Panc1 (cell line): ENCODE measurements at regions not wholly inside any gene's neighbourhood (a gene's known extent, or its start where the extent isn't known, plus 50 kb on each side); places are given as distances from the start of the nearest gene placed in this dataset.

Experiments used
- ATAC-seq: fragments of 200-7000 bp; cut with Tn5 transposase; 2 replicates; pipeline ENCODE4 v1.9.1; 2020; ENCODE audit warnings: mild to moderate bottlenecking, moderate library complexity
- BruUV-seq: library from RNA; stranded (reverse); fragments of 400-500 nt; replicated peaks from 2 replicates; lab custom pipeline; 2021; lab: Mats Ljungman, UMichigan
- CTCF ChIA-PET: fragments of 300-600 bp; sonication (Branson Sonifier 250); formaldehyde crosslinking; loops from one replicate; lab custom pipeline; 2022; ENCODE audit warnings: antibody characterized with exemption; lab: Charles Lee
- POLR2A ChIA-PET: fragments of 300-600 bp; sonication (Branson Sonifier 250); formaldehyde crosslinking; loops from one replicate; lab custom pipeline; 2022; ENCODE audit warnings: antibody characterized with exemption; lab: Charles Lee
- DNase-seq: peaks from one replicate; pipeline ENCODE4 v3.0.0-alpha.2; 2010; ENCODE audit warnings: low read depth, low spot score
- H3K27ac ChIP-seq: 2 replicates; pipeline ENCODE4 v1.5.1; 2011; ENCODE audit warnings: mild to moderate bottlenecking, low read length, inconsistent platforms
- H3K27me3 ChIP-seq: fragments of 200-500 bp; sonication (Bioruptor generic); 2 replicates; pipeline ENCODE4 v1.6.0; 2014; ENCODE audit warnings: low read length, inconsistent platforms; ENCODE audit not compliant: control insufficient read depth, insufficient read depth
- H3K36me3 ChIP-seq: fragments of 200-500 bp; sonication (Bioruptor generic); 2 replicates; pipeline ENCODE4 v1.5.1; 2014; ENCODE audit warnings: inconsistent platforms, mild to moderate bottlenecking, low read length, moderate library complexity; ENCODE audit not compliant: control insufficient read depth, insufficient read depth
- H3K4me1 ChIP-seq: 2 replicates; pipeline ENCODE4 v1.5.1; 2011; ENCODE audit warnings: inconsistent platforms, mild to moderate bottlenecking, low read length, moderate library complexity; ENCODE audit not compliant: control insufficient read depth, insufficient read depth
- H3K4me3 ChIP-seq, 2 experiments: 2 replicates each; pipeline ENCODE4 v1.5.1; 2011 to 2012; ENCODE audit warnings: low read depth in 2 of 2, low read length in 2 of 2, mild to moderate bottlenecking in 2 of 2, inconsistent platforms in 1 of 2, moderate library complexity in 1 of 2
- H3K9me3 ChIP-seq: fragments of 200-500 bp; sonication (Bioruptor generic); 2 replicates; pipeline ENCODE4 v1.5.1; 2014; ENCODE audit warnings: low read depth, mild to moderate bottlenecking, inconsistent platforms, low read length, moderate library complexity; ENCODE audit not compliant: control insufficient read depth, insufficient read depth
- POLR2AphosphoS5 ChIP-seq: IDR thresholded peaks from 2 replicates; pipeline ENCODE4 v1.6.1; 2012; ENCODE audit warnings: mild to moderate bottlenecking, low read depth, low read length, moderate library complexity
- SIN3A ChIP-seq: IDR thresholded peaks from 2 replicates; pipeline ENCODE4 v1.6.1; 2012; ENCODE audit warnings: low read depth, mild to moderate bottlenecking, low read length, moderate library complexity, borderline replicate concordance; ENCODE audit not compliant: insufficient read depth
- TCF7L2 ChIP-seq: IDR thresholded peaks from 2 replicates; pipeline ENCODE4 v1.6.1; 2011; ENCODE audit warnings: mild to moderate bottlenecking, low read depth, low read length, inconsistent platforms
- in situ Hi-C: cut with HindIII; loops from 2 replicates; pipeline ENCODE4 v1.10.0; 2016; ENCODE audit warnings: low sequenced_read_pairs, low pct_unique_long_range_greater_than_20kb
- intact Hi-C: fragments of 100-400 bp; cut with micrococcal nuclease; formaldehyde crosslinking; loops from one replicate; pipeline ENCODE4 v1.10.0; 2022; ENCODE audit not compliant: unreplicated experiment
- TF ChIP-seq, protein P1 (sequence below), 2 experiments: IDR thresholded peaks; 2 replicates each; pipeline ENCODE4 v1.6.1; 2011 to 2012; ENCODE audit warnings: low read depth in 2 of 2, control low read depth in 1 of 2, low read length in 1 of 2, mild to moderate bottlenecking in 1 of 2, moderate library complexity in 1 of 2; ENCODE audit not compliant: insufficient read depth in 1 of 2
- TF ChIP-seq, protein P2 (sequence below): fragments of 450-650 bp; IDR thresholded peaks from 2 replicates; pipeline ENCODE4 v1.5.1; 2017; ENCODE audit warnings: mild to moderate bottlenecking

DNA sequence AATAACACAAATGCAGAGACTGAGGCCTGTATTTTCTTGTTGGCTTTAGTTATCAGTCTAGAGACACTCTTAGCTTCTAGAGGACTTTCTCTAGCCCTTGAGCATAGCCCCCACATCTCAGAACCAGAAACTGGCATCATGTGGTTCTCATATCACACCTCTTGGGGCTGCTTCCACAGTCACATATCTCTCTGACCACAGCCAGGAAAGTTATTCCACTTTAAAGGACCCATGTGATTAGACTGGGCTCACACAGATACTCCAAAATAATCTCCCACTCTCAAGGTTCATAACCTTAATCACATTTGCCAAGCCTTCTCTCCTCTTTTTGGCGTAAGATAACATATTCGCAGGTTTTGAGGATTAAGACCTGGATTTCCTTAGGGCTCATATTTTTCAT lies 846.9 kb upstream of the MIR17HG start:
- BruUV-seq, result no TSS peak
- Histone ChIP-seq H3K27me3 (no peaks in the 10 kb centered on the region), H3K4me1 (no peaks in the 10 kb centered on the region), H3K4me3 (no peak overlapping the region), H3K27ac (no peak overlapping the region), H3K9me3 (no peaks in the 10 kb centered on the region), H3K36me3 (no peaks in the 10 kb centered on the region)
- no peak for TF ChIP-seq POLR2AphosphoS5
- no peak for TF ChIP-seq TCF7L2
- TF ChIP-seq, protein P1, sequence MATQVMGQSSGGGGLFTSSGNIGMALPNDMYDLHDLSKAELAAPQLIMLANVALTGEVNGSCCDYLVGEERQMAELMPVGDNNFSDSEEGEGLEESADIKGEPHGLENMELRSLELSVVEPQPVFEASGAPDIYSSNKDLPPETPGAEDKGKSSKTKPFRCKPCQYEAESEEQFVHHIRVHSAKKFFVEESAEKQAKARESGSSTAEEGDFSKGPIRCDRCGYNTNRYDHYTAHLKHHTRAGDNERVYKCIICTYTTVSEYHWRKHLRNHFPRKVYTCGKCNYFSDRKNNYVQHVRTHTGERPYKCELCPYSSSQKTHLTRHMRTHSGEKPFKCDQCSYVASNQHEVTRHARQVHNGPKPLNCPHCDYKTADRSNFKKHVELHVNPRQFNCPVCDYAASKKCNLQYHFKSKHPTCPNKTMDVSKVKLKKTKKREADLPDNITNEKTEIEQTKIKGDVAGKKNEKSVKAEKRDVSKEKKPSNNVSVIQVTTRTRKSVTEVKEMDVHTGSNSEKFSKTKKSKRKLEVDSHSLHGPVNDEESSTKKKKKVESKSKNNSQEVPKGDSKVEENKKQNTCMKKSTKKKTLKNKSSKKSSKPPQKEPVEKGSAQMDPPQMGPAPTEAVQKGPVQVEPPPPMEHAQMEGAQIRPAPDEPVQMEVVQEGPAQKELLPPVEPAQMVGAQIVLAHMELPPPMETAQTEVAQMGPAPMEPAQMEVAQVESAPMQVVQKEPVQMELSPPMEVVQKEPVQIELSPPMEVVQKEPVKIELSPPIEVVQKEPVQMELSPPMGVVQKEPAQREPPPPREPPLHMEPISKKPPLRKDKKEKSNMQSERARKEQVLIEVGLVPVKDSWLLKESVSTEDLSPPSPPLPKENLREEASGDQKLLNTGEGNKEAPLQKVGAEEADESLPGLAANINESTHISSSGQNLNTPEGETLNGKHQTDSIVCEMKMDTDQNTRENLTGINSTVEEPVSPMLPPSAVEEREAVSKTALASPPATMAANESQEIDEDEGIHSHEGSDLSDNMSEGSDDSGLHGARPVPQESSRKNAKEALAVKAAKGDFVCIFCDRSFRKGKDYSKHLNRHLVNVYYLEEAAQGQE (IDR thresholded peaks at IDR 0.05; ENCODE audit: insufficient read depth in 1 of 2, low read depth in 2 of 2, low read length in 1 of 2), result no peak
- TF ChIP-seq, protein P2, sequence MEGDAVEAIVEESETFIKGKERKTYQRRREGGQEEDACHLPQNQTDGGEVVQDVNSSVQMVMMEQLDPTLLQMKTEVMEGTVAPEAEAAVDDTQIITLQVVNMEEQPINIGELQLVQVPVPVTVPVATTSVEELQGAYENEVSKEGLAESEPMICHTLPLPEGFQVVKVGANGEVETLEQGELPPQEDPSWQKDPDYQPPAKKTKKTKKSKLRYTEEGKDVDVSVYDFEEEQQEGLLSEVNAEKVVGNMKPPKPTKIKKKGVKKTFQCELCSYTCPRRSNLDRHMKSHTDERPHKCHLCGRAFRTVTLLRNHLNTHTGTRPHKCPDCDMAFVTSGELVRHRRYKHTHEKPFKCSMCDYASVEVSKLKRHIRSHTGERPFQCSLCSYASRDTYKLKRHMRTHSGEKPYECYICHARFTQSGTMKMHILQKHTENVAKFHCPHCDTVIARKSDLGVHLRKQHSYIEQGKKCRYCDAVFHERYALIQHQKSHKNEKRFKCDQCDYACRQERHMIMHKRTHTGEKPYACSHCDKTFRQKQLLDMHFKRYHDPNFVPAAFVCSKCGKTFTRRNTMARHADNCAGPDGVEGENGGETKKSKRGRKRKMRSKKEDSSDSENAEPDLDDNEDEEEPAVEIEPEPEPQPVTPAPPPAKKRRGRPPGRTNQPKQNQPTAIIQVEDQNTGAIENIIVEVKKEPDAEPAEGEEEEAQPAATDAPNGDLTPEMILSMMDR, result no peak
- no peak for TF ChIP-seq SIN3A
- ChIA-PET CTCF (no interaction called here), POLR2A (no interaction called here)
- in situ Hi-C loops, result no loop called here
- ATAC-seq, result no peak
- intact Hi-C loops, result no loop called here
- no peak for DNase-seq

DNA sequence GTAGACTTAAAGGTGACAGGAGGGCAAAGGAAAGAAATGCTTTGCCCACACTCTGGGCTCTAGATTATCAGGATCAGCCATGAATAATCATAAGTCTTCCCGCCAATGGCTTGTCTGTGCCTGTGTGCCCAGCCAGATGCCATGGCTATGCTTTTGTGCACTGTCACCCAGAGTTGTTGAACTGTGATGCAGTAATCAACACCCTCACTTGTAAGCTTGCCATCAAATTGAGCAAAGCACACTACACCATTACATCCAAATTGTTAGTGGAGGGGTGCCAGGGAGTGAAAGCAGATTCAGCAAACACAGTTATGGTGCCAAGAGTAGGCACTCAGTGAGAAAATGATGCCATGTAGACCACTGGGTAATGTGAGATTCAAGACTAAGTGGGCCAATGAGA lies 845.3 kb upstream of the MIR17HG start:
- DNase-seq, result no peak
- no peak for ATAC-seq
- ChIA-PET CTCF (no interaction called here), POLR2A (no interaction called here)
- no peak overlapping the region for H3K27ac ChIP-seq
- H3K4me1 ChIP-seq, result no peaks in the 10 kb centered on the region
- TF ChIP-seq TCF7L2, result no peak
- H3K36me3 ChIP-seq, result no peaks in the 10 kb centered on the region
- intact Hi-C loops (no loop called here), in situ Hi-C loops (no loop called here)
- H3K4me3 ChIP-seq, result no peak overlapping the region
- H3K27me3 ChIP-seq, result no peaks in the 10 kb centered on the region
- no peaks in the 10 kb centered on the region for H3K9me3 ChIP-seq
- BruUV-seq, result no TSS peak

DNA sequence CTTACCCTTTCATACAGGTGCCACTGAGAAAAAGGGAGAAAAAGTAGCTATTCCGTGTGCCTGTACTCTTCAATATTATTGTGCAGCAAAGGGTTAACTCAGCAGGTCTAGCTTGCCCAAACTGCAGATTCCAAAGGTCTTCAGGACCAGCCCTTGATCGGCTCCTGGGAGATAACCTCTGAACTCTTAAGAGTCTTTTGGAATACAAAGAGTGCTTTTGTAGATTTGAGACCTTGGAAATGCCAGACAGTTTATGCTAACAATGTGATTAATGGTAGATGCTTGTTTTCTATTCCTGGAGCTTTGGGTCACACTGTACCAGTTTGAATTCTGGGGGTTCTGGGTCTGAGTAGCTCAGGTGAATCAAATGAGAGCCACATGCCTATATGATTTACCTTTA lies 844.7 kb upstream of the MIR17HG start:
- Histone ChIP-seq H3K4me3 (no peak overlapping the region), H3K27ac (no peak overlapping the region), H3K27me3 (no peaks in the 10 kb centered on the region), H3K9me3 (no peaks in the 10 kb centered on the region), H3K36me3 (no peaks in the 10 kb centered on the region), H3K4me1 (no peaks in the 10 kb centered on the region)
- TF ChIP-seq SIN3A (no peak), TCF7L2 (no peak), POLR2AphosphoS5 (no peak)
- TF ChIP-seq, protein P1 (IDR thresholded peaks at IDR 0.05; ENCODE audit: insufficient read depth in 1 of 2, low read depth in 2 of 2, low read length in 1 of 2), result no peak
- TF ChIP-seq, protein P2, result no peak
- intact Hi-C loops (no loop called here), in situ Hi-C loops (no loop called here)
- POLR2A ChIA-PET, result no interaction called here
- CTCF ChIA-PET, result no interaction called here
- ATAC-seq (no peak), DNase-seq (no peak)
- no TSS peak for BruUV-seq
